PC-3 (cell line): ENCODE measurements at regions not wholly inside any gene's neighbourhood (a gene's known extent, or its start where the extent isn't known, plus 50 kb on each side); places are given as distances from the start of the nearest gene placed in this dataset.
"Not testable (repeated sequence)": the region's sequence is repeated elsewhere in the genome, so short reads cannot be mapped to it uniquely, and the experiment has no call there.

ENCODE experiments used
- ATAC-seq: fragments of 200-7000 bp; cut with Tn5 transposase; 2 replicates; pipeline ENCODE4 v1.9.1; 2020; ENCODE audit warnings: mild to moderate bottlenecking, moderate library complexity
- BruUV-seq: library from RNA; stranded (reverse); fragments of 400-500 nt; replicated peaks from 2 replicates; lab custom pipeline; 2021; lab: Mats Ljungman, UMichigan
- CTCF ChIA-PET: fragments of 300-600 bp; sonication (Branson Sonifier 250); formaldehyde crosslinking; loops from one replicate; lab custom pipeline; 2022; ENCODE audit warnings: antibody characterized with exemption; lab: Charles Lee
- POLR2A ChIA-PET: fragments of 300-600 bp; sonication (Branson Sonifier 250); formaldehyde crosslinking; loops from one replicate; lab custom pipeline; 2022; ENCODE audit warnings: antibody characterized with exemption; ENCODE audit not compliant: unreplicated experiment; lab: Charles Lee
- DNase-seq: peaks from one replicate; pipeline ENCODE4 v3.0.0-alpha.2; 2015
- H2AFZ ChIP-seq: fragments of 300-600 bp; sonication (generic); 2 replicates; pipeline ENCODE4 v1.6.0; 2016; ENCODE audit warnings: antibody characterized with exemption, low read length
- H3F3A ChIP-seq: fragments of 300-600 bp; sonication (generic); one replicate; pipeline ENCODE4 v1.6.0; 2017; ENCODE audit warnings: antibody characterized with exemption, low read length, control low read depth, mild to moderate bottlenecking; ENCODE audit not compliant: unreplicated experiment
- H3K27ac ChIP-seq: fragments of 300-600 bp; sonication (generic); 2 replicates; pipeline ENCODE4 v1.5.1; 2016; ENCODE audit warnings: mild to moderate bottlenecking, low read length
- H3K27me3 ChIP-seq: fragments of 300-600 bp; sonication (generic); 2 replicates; pipeline ENCODE4 v1.6.1; 2016; ENCODE audit warnings: low read length, mixed read lengths
- H3K36me3 ChIP-seq: fragments of 300-600 bp; sonication (generic); 2 replicates; pipeline ENCODE4 v1.6.1; 2016; ENCODE audit warnings: low read depth, mixed run types, low read length, mixed read lengths
- H3K4me1 ChIP-seq: fragments of 300-600 bp; sonication (generic); 2 replicates; pipeline ENCODE4 v1.5.1; 2016; ENCODE audit warnings: low read length; ENCODE audit not compliant: insufficient read depth
- H3K4me2 ChIP-seq: fragments of 300-600 bp; sonication (generic); 2 replicates; pipeline ENCODE4 v1.6.0; 2016; ENCODE audit warnings: low read length
- H3K4me3 ChIP-seq: fragments of 300-600 bp; sonication (generic); 2 replicates; pipeline ENCODE4 v1.5.1; 2016; ENCODE audit warnings: mild to moderate bottlenecking, low read length, mixed read lengths
- H3K79me2 ChIP-seq: fragments of 300-600 bp; sonication (generic); 2 replicates; pipeline ENCODE4 v1.6.1; 2017; ENCODE audit warnings: low read length, mixed read lengths
- H3K9ac ChIP-seq: fragments of 300-600 bp; sonication (generic); 2 replicates; pipeline ENCODE4 v1.6.0; 2016; ENCODE audit warnings: mild to moderate bottlenecking, low read length
- H3K9me2 ChIP-seq: fragments of 300-600 bp; sonication (generic); replicated peaks from 2 replicates; pipeline ENCODE4 v1.6.1; 2016; ENCODE audit warnings: mixed run types, low read length, mixed read lengths
- H3K9me3 ChIP-seq: fragments of 300-600 bp; sonication (generic); 2 replicates; pipeline ENCODE4 v1.6.1; 2016; ENCODE audit warnings: low read length, mixed read lengths
- H4K20me1 ChIP-seq: fragments of 300-600 bp; sonication (generic); 2 replicates; pipeline ENCODE4 v1.6.1; 2016; ENCODE audit warnings: low read length, mixed read lengths
- intact Hi-C: fragments of 100-400 bp; cut with micrococcal nuclease; formaldehyde crosslinking; loops from 2 replicates; pipeline ENCODE4 v1.9.0; 2023

GRCh38 chr21:9026729-9027416 lies 1494.5 kb upstream of the TPTE start:
- H3K36me3 ChIP-seq, H3K9me3 ChIP-seq, CTCF ChIA-PET, intact Hi-C loops, ATAC-seq, H3K4me3 ChIP-seq, H3K9ac ChIP-seq, DNase-seq, H3K27me3 ChIP-seq, H3K79me2 ChIP-seq, H4K20me1 ChIP-seq, H2AFZ ChIP-seq, H3K9me2 ChIP-seq, H3K4me1 ChIP-seq, H3K4me2 ChIP-seq, POLR2A ChIA-PET, BruUV-seq, H3F3A ChIP-seq, H3K27ac ChIP-seq: not testable (repeated sequence)

DNA sequence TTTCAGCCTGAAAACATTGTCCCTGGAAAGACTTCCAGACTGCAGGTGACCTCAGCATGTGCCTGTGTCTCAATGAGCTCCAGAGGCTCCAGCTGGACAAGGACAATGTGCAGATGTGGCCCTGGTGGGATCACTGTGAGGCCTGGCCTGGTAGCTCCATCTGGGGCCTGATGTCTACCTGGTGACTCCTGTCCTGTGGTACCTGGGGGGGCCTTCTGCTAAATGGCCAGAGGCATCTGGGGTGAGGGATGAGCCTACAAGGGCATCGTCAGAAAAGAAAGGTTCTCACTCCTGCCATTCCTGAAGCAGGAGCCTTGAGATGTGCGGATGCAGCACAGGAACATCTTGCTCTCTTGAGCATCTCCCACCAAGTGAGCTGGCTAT lies 1494.0 kb upstream of the TPTE start:
- CTCF ChIA-PET, POLR2A ChIA-PET, intact Hi-C loops: not testable (repeated sequence)

GRCh38 chr21:9028624-9029431 lies 1492.6 kb upstream of the TPTE start:
- H3K27ac ChIP-seq, H3K4me3 ChIP-seq, H3K36me3 ChIP-seq, DNase-seq, H3F3A ChIP-seq, H3K9me2 ChIP-seq, H3K4me1 ChIP-seq, H2AFZ ChIP-seq, ATAC-seq, BruUV-seq, H3K9ac ChIP-seq, H3K9me3 ChIP-seq, H3K4me2 ChIP-seq, CTCF ChIA-PET, intact Hi-C loops, H3K27me3 ChIP-seq, POLR2A ChIA-PET, H4K20me1 ChIP-seq, H3K79me2 ChIP-seq: not testable (repeated sequence)

More for the DNA sequence above, 1494.0 kb upstream of the TPTE start:
- not testable (repeated sequence) for DNase-seq, H3K4me1 ChIP-seq, H3F3A ChIP-seq, H3K9ac ChIP-seq, H3K9me3 ChIP-seq, H3K36me3 ChIP-seq, ATAC-seq, H3K27ac ChIP-seq, H3K79me2 ChIP-seq, H3K9me2 ChIP-seq, H3K27me3 ChIP-seq, BruUV-seq, H2AFZ ChIP-seq, H3K4me3 ChIP-seq, H3K4me2 ChIP-seq, H4K20me1 ChIP-seq

DNA sequence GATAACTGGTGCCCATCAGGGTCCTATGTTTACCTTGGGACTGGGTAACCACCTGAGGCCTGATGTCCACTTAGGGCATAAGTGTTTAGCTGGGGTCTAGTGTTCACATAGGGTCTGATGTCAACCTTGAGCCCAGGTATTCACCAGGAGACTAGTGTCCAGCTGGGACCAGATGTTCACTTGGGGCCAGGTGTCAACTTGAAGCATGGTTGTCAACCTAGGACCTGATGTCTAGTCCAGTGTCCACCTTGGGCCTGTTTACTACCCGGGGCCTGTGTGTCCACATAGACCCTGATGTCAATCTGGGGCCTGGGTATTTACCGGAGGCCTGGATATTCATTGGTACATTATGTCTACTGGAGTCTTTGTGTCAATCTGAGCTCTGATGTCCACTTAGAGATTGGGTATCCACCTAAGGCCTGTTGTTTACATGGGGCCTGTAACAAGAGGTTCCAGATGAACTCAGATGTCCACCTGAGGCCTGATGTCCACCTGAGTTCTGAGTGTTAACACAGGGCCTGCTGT lies 1491.2 kb upstream of the TPTE start:
- H3K36me3 ChIP-seq, H3K4me2 ChIP-seq, POLR2A ChIA-PET, intact Hi-C loops, H3K4me3 ChIP-seq, H3K27me3 ChIP-seq, BruUV-seq, H4K20me1 ChIP-seq, H3K79me2 ChIP-seq, H2AFZ ChIP-seq, H3K4me1 ChIP-seq, CTCF ChIA-PET, ATAC-seq, H3K9me3 ChIP-seq, H3F3A ChIP-seq, DNase-seq, H3K27ac ChIP-seq, H3K9ac ChIP-seq, H3K9me2 ChIP-seq: not testable (repeated sequence)

- H3K4me2 ChIP-seq, POLR2A ChIA-PET, H3K27me3 ChIP-seq, H3K79me2 ChIP-seq, H3K4me3 ChIP-seq, H3K4me1 ChIP-seq, H3F3A ChIP-seq, ATAC-seq, H3K9me2 ChIP-seq, H3K27ac ChIP-seq, BruUV-seq, H3K9me3 ChIP-seq, H3K36me3 ChIP-seq, H4K20me1 ChIP-seq, H2AFZ ChIP-seq, intact Hi-C loops, DNase-seq, H3K9ac ChIP-seq, CTCF ChIA-PET: not testable (repeated sequence)
Observed at GRCh38 chr21:9031482-9032374, 1489.7 kb upstream of the TPTE start.

DNA sequence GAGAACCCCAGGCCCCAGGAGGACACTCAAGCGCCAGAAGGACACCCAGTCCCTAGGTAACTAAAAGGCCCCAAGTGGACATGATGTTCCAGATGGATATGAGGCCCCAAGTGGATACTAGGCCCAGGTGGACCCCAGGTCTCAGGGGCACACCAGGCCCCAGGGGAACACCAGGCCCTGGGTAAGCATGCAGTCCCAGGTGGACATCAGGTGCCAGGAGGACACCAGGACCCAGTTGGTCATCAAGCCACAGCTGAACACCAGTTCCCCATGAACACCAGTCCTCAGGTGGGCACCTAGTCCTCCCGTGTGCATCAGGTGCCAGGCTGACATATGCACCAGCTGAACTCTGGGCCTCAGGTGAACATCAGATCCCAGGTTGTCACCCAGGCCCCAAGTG lies 1488.8 kb upstream of the TPTE start:
- H3K27me3 ChIP-seq, H3K9me3 ChIP-seq, H3K9me2 ChIP-seq, H4K20me1 ChIP-seq, H3K4me1 ChIP-seq, H3K4me2 ChIP-seq, H3K27ac ChIP-seq, intact Hi-C loops, H3K36me3 ChIP-seq, POLR2A ChIA-PET, ATAC-seq, H2AFZ ChIP-seq, CTCF ChIA-PET, H3K79me2 ChIP-seq, BruUV-seq, H3K9ac ChIP-seq, H3F3A ChIP-seq, DNase-seq, H3K4me3 ChIP-seq: not testable (repeated sequence)
